ENCODE measurements at regions not wholly inside any gene's neighbourhood (a gene's known extent, or its start where the extent isn't known, plus 50 kb on each side); places are given as distances from the start of the nearest gene placed in this dataset.

- WGBS (ENCODE audit: extremely low coverage, insufficient coverage, low lambda C conversion rate) = no CpG with 5 or more reads among the region's 2 CpGs
- DNase-seq = no peak
- no peak overlapping the region for H2BK5ac ChIP-seq (ENCODE audit: low read length)
- no peaks in the 10 kb centered on the region for H3K79me2 ChIP-seq (ENCODE audit: control insufficient read depth, insufficient read depth, low read length)
- no peaks in the 10 kb centered on the region for H3K4me1 ChIP-seq (ENCODE audit: control insufficient read depth, low read depth, low read length)
- H2AK5ac ChIP-seq (ENCODE audit: low read length) = no peak overlapping the region
- H3K4ac ChIP-seq (ENCODE audit: low read depth, low read length) = no peak overlapping the region
- no peaks in the 10 kb centered on the region for H3K36me3 ChIP-seq (ENCODE audit: control insufficient read depth, insufficient read depth, low read length)
- no peaks in the 10 kb centered on the region for H3K79me1 ChIP-seq (ENCODE audit: low read length)
- H3K4me3 ChIP-seq (ENCODE audit: low read length) = no peak overlapping the region
- no peak overlapping the region for H2BK120ac ChIP-seq (ENCODE audit: low read depth, low read length)
- no peak overlapping the region for H3K4me2 ChIP-seq (ENCODE audit: low read length)
- H3K9ac ChIP-seq (ENCODE audit: low read length) = no peak overlapping the region
- no peak overlapping the region for H2BK15ac ChIP-seq (replicated peaks; ENCODE audit: low read depth)
- H3K18ac ChIP-seq (ENCODE audit: low read length) = no peak overlapping the region
- no peaks in the 10 kb centered on the region for H3K27me3 ChIP-seq (ENCODE audit: insufficient read depth, low read length, poor library complexity)
- no peak overlapping the region for H3K23ac ChIP-seq (ENCODE audit: low read length)
- H4K5ac ChIP-seq (ENCODE audit: low read length) = no peak overlapping the region
- no peak overlapping the region for H3K27ac ChIP-seq (ENCODE audit: low read depth, low read length)
- H3K56ac ChIP-seq (ENCODE audit: low read length) = no peak overlapping the region
- H4K8ac ChIP-seq (ENCODE audit: low read depth, low read length) = no peak overlapping the region
Measured at GRCh38 chr6:153425536-153425935, 294.5 kb upstream of the RGS17 start.

GRCh38 chr6:153424719-153425400 lies 293.8 kb upstream of the RGS17 start:
- H2BK120ac ChIP-seq (ENCODE audit: low read depth, low read length) = no peak overlapping the region
- H3K4me2 ChIP-seq (ENCODE audit: low read length) = no peak overlapping the region
- H4K8ac ChIP-seq (ENCODE audit: low read depth, low read length) = no peak overlapping the region
- H3K79me1 ChIP-seq (ENCODE audit: low read length) = no peaks in the 10 kb centered on the region
- no peak overlapping the region for H3K18ac ChIP-seq (ENCODE audit: low read length)
- no peaks in the 10 kb centered on the region for H3K27me3 ChIP-seq (ENCODE audit: insufficient read depth, low read length, poor library complexity)
- no peak overlapping the region for H3K23ac ChIP-seq (ENCODE audit: low read length)
- no CpG with 5 or more reads among the region's 5 CpGs for WGBS (ENCODE audit: extremely low coverage, insufficient coverage, low lambda C conversion rate)
- no peak overlapping the region for H2BK5ac ChIP-seq (ENCODE audit: low read length)
- no peak overlapping the region for H4K5ac ChIP-seq (ENCODE audit: low read length)
- no peaks in the 10 kb centered on the region for H3K79me2 ChIP-seq (ENCODE audit: control insufficient read depth, insufficient read depth, low read length)
- no peak overlapping the region for H3K27ac ChIP-seq (ENCODE audit: low read depth, low read length)
- no peak for DNase-seq
- H3K9ac ChIP-seq (ENCODE audit: low read length) = no peak overlapping the region
- H2BK15ac ChIP-seq (replicated peaks; ENCODE audit: low read depth) = peak overlapping the region; percentile 57
- no peak overlapping the region for H3K4me3 ChIP-seq (ENCODE audit: low read length)
- H3K4ac ChIP-seq (ENCODE audit: low read depth, low read length) = no peak overlapping the region
- no peaks in the 10 kb centered on the region for H3K36me3 ChIP-seq (ENCODE audit: control insufficient read depth, insufficient read depth, low read length)
- no peaks in the 10 kb centered on the region for H3K4me1 ChIP-seq (ENCODE audit: control insufficient read depth, low read depth, low read length)
- H3K56ac ChIP-seq (ENCODE audit: low read length) = no peak overlapping the region
- no peak overlapping the region for H2AK5ac ChIP-seq (ENCODE audit: low read length)

- no peak overlapping the region for H3K4ac ChIP-seq (ENCODE audit: low read depth, low read length)
- no CpG with 5 or more reads among the region's 1 CpG for WGBS (ENCODE audit: extremely low coverage, insufficient coverage, low lambda C conversion rate)
- H3K27me3 ChIP-seq (ENCODE audit: insufficient read depth, low read length, poor library complexity) = no peaks in the 10 kb centered on the region
- no peak overlapping the region for H4K8ac ChIP-seq (ENCODE audit: low read depth, low read length)
- H3K79me1 ChIP-seq (ENCODE audit: low read length) = no peaks in the 10 kb centered on the region
- no peak overlapping the region for H3K4me3 ChIP-seq (ENCODE audit: low read length)
- H3K27ac ChIP-seq (ENCODE audit: low read depth, low read length) = no peak overlapping the region
- H2BK120ac ChIP-seq (ENCODE audit: low read depth, low read length) = no peak overlapping the region
- H3K23ac ChIP-seq (ENCODE audit: low read length) = no peak overlapping the region
- no peak overlapping the region for H3K9ac ChIP-seq (ENCODE audit: low read length)
- no peak overlapping the region for H2BK5ac ChIP-seq (ENCODE audit: low read length)
- no peak overlapping the region for H4K5ac ChIP-seq (ENCODE audit: low read length)
- H3K4me2 ChIP-seq (ENCODE audit: low read length) = no peak overlapping the region
- H2AK5ac ChIP-seq (ENCODE audit: low read length) = no peak overlapping the region
- no peak overlapping the region for H3K56ac ChIP-seq (ENCODE audit: low read length)
- H3K4me1 ChIP-seq (ENCODE audit: control insufficient read depth, low read depth, low read length) = no peaks in the 10 kb centered on the region
- H2BK15ac ChIP-seq (replicated peaks; ENCODE audit: low read depth) = no peak overlapping the region
- H3K18ac ChIP-seq (ENCODE audit: low read length) = no peak overlapping the region
- no peaks in the 10 kb centered on the region for H3K79me2 ChIP-seq (ENCODE audit: control insufficient read depth, insufficient read depth, low read length)
- peak; percentile 30 for DNase-seq
- H3K36me3 ChIP-seq (ENCODE audit: control insufficient read depth, insufficient read depth, low read length) = no peaks in the 10 kb centered on the region
Measured at GRCh38 chr6:153412519-153412918, 281.4 kb upstream of the RGS17 start.

- no peak overlapping the region for H3K4ac ChIP-seq (ENCODE audit: low read depth, low read length)
- no peak overlapping the region for H3K9ac ChIP-seq (ENCODE audit: low read length)
- H3K4me3 ChIP-seq (ENCODE audit: low read length) = no peak overlapping the region
- no peaks in the 10 kb centered on the region for H3K36me3 ChIP-seq (ENCODE audit: control insufficient read depth, insufficient read depth, low read length)
- no peak overlapping the region for H3K56ac ChIP-seq (ENCODE audit: low read length)
- H4K8ac ChIP-seq (ENCODE audit: low read depth, low read length) = no peak overlapping the region
- H3K27me3 ChIP-seq (ENCODE audit: insufficient read depth, low read length, poor library complexity) = no peaks in the 10 kb centered on the region
- H3K79me2 ChIP-seq (ENCODE audit: control insufficient read depth, insufficient read depth, low read length) = no peaks in the 10 kb centered on the region
- no peak overlapping the region for H3K18ac ChIP-seq (ENCODE audit: low read length)
- no peak overlapping the region for H2BK5ac ChIP-seq (ENCODE audit: low read length)
- no CpG with 5 or more reads among the region's 3 CpGs for WGBS (ENCODE audit: extremely low coverage, insufficient coverage, low lambda C conversion rate)
- H2BK15ac ChIP-seq (replicated peaks; ENCODE audit: low read depth) = no peak overlapping the region
- no peaks in the 10 kb centered on the region for H3K79me1 ChIP-seq (ENCODE audit: low read length)
- no peak overlapping the region for H2BK120ac ChIP-seq (ENCODE audit: low read depth, low read length)
- H3K23ac ChIP-seq (ENCODE audit: low read length) = no peak overlapping the region
- H4K5ac ChIP-seq (ENCODE audit: low read length) = no peak overlapping the region
- H3K4me2 ChIP-seq (ENCODE audit: low read length) = no peak overlapping the region
- no peak overlapping the region for H2AK5ac ChIP-seq (ENCODE audit: low read length)
- H3K27ac ChIP-seq (ENCODE audit: low read depth, low read length) = no peak overlapping the region
- DNase-seq = no peak
- no peaks in the 10 kb centered on the region for H3K4me1 ChIP-seq (ENCODE audit: control insufficient read depth, low read depth, low read length)
Measured at GRCh38 chr6:153411070-153411648, 280.1 kb upstream of the RGS17 start.

- no peak overlapping the region for H3K4ac ChIP-seq (ENCODE audit: low read depth, low read length)
Measured at GRCh38 chr6:153405931-153406330, 274.8 kb upstream of the RGS17 start.

GRCh38 chr6:153401751-153402150 lies 270.7 kb upstream of the RGS17 start:
- Histone ChIP-seq H3K4me1 (ENCODE audit: control insufficient read depth, low read depth, low read length) (no peaks in the 10 kb centered on the region), H3K79me2 (ENCODE audit: control insufficient read depth, insufficient read depth, low read length) (no peaks in the 10 kb centered on the region), H3K18ac (ENCODE audit: low read length) (no peak overlapping the region), H3K27me3 (ENCODE audit: insufficient read depth, low read length, poor library complexity) (no peaks in the 10 kb centered on the region), H2BK120ac (ENCODE audit: low read depth, low read length) (no peak overlapping the region), H2BK15ac (replicated peaks; ENCODE audit: low read depth) (no peak overlapping the region), H3K27ac (ENCODE audit: low read depth, low read length) (no peak overlapping the region), H2AK5ac (ENCODE audit: low read length) (no peak overlapping the region), H4K5ac (ENCODE audit: low read length) (no peak overlapping the region), H3K4me3 (ENCODE audit: low read length) (no peak overlapping the region), H3K4ac (ENCODE audit: low read depth, low read length) (no peak overlapping the region), H2BK5ac (ENCODE audit: low read length) (no peak overlapping the region), H4K8ac (ENCODE audit: low read depth, low read length) (no peak overlapping the region), H3K36me3 (ENCODE audit: control insufficient read depth, insufficient read depth, low read length) (no peaks in the 10 kb centered on the region), H3K56ac (ENCODE audit: low read length) (no peak overlapping the region), H3K4me2 (ENCODE audit: low read length) (no peak overlapping the region), H3K79me1 (ENCODE audit: low read length) (no peaks in the 10 kb centered on the region), H3K9ac (ENCODE audit: low read length) (no peak overlapping the region), H3K23ac (ENCODE audit: low read length) (no peak overlapping the region)
- WGBS (ENCODE audit: extremely low coverage, insufficient coverage, low lambda C conversion rate) = no CpG with 5 or more reads among the region's 2 CpGs
- DNase-seq = no peak

More at GRCh38 chr6:153405931-153406330, 274.8 kb upstream of the RGS17 start:
- no peak overlapping the region for H3K4me3 ChIP-seq (ENCODE audit: low read length)
- no peak overlapping the region for H2BK15ac ChIP-seq (replicated peaks; ENCODE audit: low read depth)
- no CpG with 5 or more reads among the region's 4 CpGs for WGBS (ENCODE audit: extremely low coverage, insufficient coverage, low lambda C conversion rate)
- H4K5ac ChIP-seq (ENCODE audit: low read length) = no peak overlapping the region
- no peak overlapping the region for H3K56ac ChIP-seq (ENCODE audit: low read length)
- H3K4me1 ChIP-seq (ENCODE audit: control insufficient read depth, low read depth, low read length) = no peaks in the 10 kb centered on the region
- no peak overlapping the region for H3K18ac ChIP-seq (ENCODE audit: low read length)
- no peak for DNase-seq
- H3K79me2 ChIP-seq (ENCODE audit: control insufficient read depth, insufficient read depth, low read length) = no peaks in the 10 kb centered on the region
- no peak overlapping the region for H3K27ac ChIP-seq (ENCODE audit: low read depth, low read length)
- H3K9ac ChIP-seq (ENCODE audit: low read length) = no peak overlapping the region
- H4K8ac ChIP-seq (ENCODE audit: low read depth, low read length) = no peak overlapping the region
- H2BK120ac ChIP-seq (ENCODE audit: low read depth, low read length) = no peak overlapping the region
- no peak overlapping the region for H2AK5ac ChIP-seq (ENCODE audit: low read length)
- no peaks in the 10 kb centered on the region for H3K27me3 ChIP-seq (ENCODE audit: insufficient read depth, low read length, poor library complexity)
- no peaks in the 10 kb centered on the region for H3K36me3 ChIP-seq (ENCODE audit: control insufficient read depth, insufficient read depth, low read length)
- H2BK5ac ChIP-seq (ENCODE audit: low read length) = peak overlapping the region; percentile 41
- no peaks in the 10 kb centered on the region for H3K79me1 ChIP-seq (ENCODE audit: low read length)
- H3K4me2 ChIP-seq (ENCODE audit: low read length) = no peak overlapping the region
- no peak overlapping the region for H3K23ac ChIP-seq (ENCODE audit: low read length)

Measured in mesendoderm (in vitro differentiated cells).